ENCODE measurements at regions not wholly inside any gene's neighbourhood (a gene's known extent, or its start where the extent isn't known, plus 50 kb on each side); places are given as distances from the start of the nearest gene placed in this dataset.

- no peak for DNase-seq
These were observed 176.8 kb downstream of the ABHD5 start for GRCh38 chr3:43867436-43868072.

GRCh38 chr3:43869491-43869890, 178.8 kb downstream of the ABHD5 start:
- DNase-seq = no peak

- no peak for DNase-seq
These were observed 179.4 kb downstream of the ABHD5 start for GRCh38 chr3:43870120-43870519.

- no peak for DNase-seq
These were observed 180.3 kb downstream of the ABHD5 start for GRCh38 chr3:43870844-43871626.

GRCh38 chr3:43871627-43872245, 181.0 kb downstream of the ABHD5 start:
- DNase-seq = no peak

- no peak for DNase-seq
These were observed 181.6 kb downstream of the ABHD5 start for GRCh38 chr3:43872301-43872700.

GRCh38 chr3:43872901-43873300, 182.2 kb downstream of the ABHD5 start:
- no peak for DNase-seq

GRCh38 chr3:43873723-43874122, 183.0 kb downstream of the ABHD5 start:
- no peak for DNase-seq

- DNase-seq = no peak
These were observed 183.6 kb downstream of the ABHD5 start for GRCh38 chr3:43874290-43874689.

- DNase-seq = no peak
These were observed 184.0 kb downstream of the ABHD5 start for GRCh38 chr3:43874731-43875130.

GRCh38 chr3:43876648-43877047, 185.9 kb downstream of the ABHD5 start:
- no peak for DNase-seq

GRCh38 chr3:43879166-43879565, 188.4 kb downstream of the ABHD5 start:
- DNase-seq = no peak

- no peak for DNase-seq
These were observed 192.4 kb downstream of the ABHD5 start for GRCh38 chr3:43882976-43883680.

GRCh38 chr3:43883729-43884396, 193.1 kb downstream of the ABHD5 start:
- no peak for DNase-seq

GRCh38 chr3:43884581-43884980, 193.8 kb downstream of the ABHD5 start:
- no peak for DNase-seq

GRCh38 chr3:43885908-43886618, 195.3 kb downstream of the ABHD5 start:
- DNase-seq = no peak

- DNase-seq = no peak
These were observed 201.3 kb downstream of the ABHD5 start for GRCh38 chr3:43892061-43892460.

- no peak for DNase-seq
These were observed 201.8 kb downstream of the ABHD5 start for GRCh38 chr3:43892526-43892925.

- no peak for DNase-seq
These were observed 203.0 kb downstream of the ABHD5 start for GRCh38 chr3:43893727-43894126.

- DNase-seq = no peak
These were observed 203.7 kb downstream of the ABHD5 start for GRCh38 chr3:43894176-43895049.

- no peak for DNase-seq
These were observed 204.8 kb downstream of the ABHD5 start for GRCh38 chr3:43895573-43895972.
